Cardiac muscle cell (in vitro differentiated cells and primary cell): ENCODE measurements at regions not wholly inside any gene's neighbourhood (a gene's known extent, or its start where the extent isn't known, plus 50 kb on each side); places are given as distances from the start of the nearest gene placed in this dataset.

Experiments used
- DNase-seq, 2 donors: peaks; one replicate each; pipeline versions ENCODE4 v3.0.0 to v3.0.0-alpha.2; 2010 to 2017; ENCODE audit warnings: low read depth in 1 of 2, low spot score in 1 of 2
- H3K27ac ChIP-seq: fragments of 200-600 bp; sonication (generic); 2 replicates; pipeline ENCODE4 v1.5.1; 2016
- H3K27me3 ChIP-seq: fragments of 200-600 bp; sonication (generic); 2 replicates; pipeline ENCODE4 v1.6.0; 2016; ENCODE audit warnings: control low read depth
- H3K36me3 ChIP-seq: fragments of 200-600 bp; sonication (generic); 2 replicates; pipeline ENCODE4 v1.5.1; 2016; ENCODE audit warnings: control low read depth
- H3K4me1 ChIP-seq: fragments of 200-600 bp; sonication (generic); 2 replicates; pipeline ENCODE4 v1.8.1; 2017; ENCODE audit warnings: low read depth, mild to moderate bottlenecking, mixed run types
- H3K4me3 ChIP-seq: fragments of 200-600 bp; sonication (generic); 2 replicates; pipeline ENCODE4 v1.5.1; 2016; ENCODE audit warnings: mild to moderate bottlenecking
- H3K9me3 ChIP-seq: fragments of 200-600 bp; sonication (generic); 2 replicates; pipeline ENCODE4 v1.5.1; 2017; ENCODE audit warnings: low read depth, mild to moderate bottlenecking, control low read depth
- CTCF ChIP-seq: IDR thresholded peaks from 2 replicates; pipeline ENCODE4 v1.5.1; 2012; ENCODE audit warnings: low read depth, mild to moderate bottlenecking, low read length

- no peak for TF ChIP-seq CTCF
- Histone ChIP-seq H3K4me1 (no peaks in the 10 kb centered on the region), H3K9me3 (no peaks in the 10 kb centered on the region), H3K36me3 (no peaks in the 10 kb centered on the region), H3K27me3 (no peaks in the 10 kb centered on the region), H3K4me3 (no peak overlapping the region), H3K27ac (no peak overlapping the region)
- DNase-seq: no peak
These were observed 52.4 kb upstream of the FAM204A start for GRCh38 chr10:118394301-118395200.

- no peak for TF ChIP-seq CTCF
- H3K27ac ChIP-seq: no peak overlapping the region
- H3K9me3 ChIP-seq: no peaks in the 10 kb centered on the region
- H3K4me1 ChIP-seq: no peaks in the 10 kb centered on the region
- H3K4me3 ChIP-seq: no peak overlapping the region
- no peaks in the 10 kb centered on the region for H3K27me3 ChIP-seq
- no peak for DNase-seq
- no peaks in the 10 kb centered on the region for H3K36me3 ChIP-seq
These were observed 50.6 kb upstream of the FAM204A start for GRCh38 chr10:118392761-118393160.
